ENCODE measurements at regions not wholly inside any gene's neighbourhood (a gene's known extent, or its start where the extent isn't known, plus 50 kb on each side); places are given as distances from the start of the nearest gene placed in this dataset.
A peak's percentile ranks its signal among the peaks of the same experiment; 100 is the strongest.

DNA sequence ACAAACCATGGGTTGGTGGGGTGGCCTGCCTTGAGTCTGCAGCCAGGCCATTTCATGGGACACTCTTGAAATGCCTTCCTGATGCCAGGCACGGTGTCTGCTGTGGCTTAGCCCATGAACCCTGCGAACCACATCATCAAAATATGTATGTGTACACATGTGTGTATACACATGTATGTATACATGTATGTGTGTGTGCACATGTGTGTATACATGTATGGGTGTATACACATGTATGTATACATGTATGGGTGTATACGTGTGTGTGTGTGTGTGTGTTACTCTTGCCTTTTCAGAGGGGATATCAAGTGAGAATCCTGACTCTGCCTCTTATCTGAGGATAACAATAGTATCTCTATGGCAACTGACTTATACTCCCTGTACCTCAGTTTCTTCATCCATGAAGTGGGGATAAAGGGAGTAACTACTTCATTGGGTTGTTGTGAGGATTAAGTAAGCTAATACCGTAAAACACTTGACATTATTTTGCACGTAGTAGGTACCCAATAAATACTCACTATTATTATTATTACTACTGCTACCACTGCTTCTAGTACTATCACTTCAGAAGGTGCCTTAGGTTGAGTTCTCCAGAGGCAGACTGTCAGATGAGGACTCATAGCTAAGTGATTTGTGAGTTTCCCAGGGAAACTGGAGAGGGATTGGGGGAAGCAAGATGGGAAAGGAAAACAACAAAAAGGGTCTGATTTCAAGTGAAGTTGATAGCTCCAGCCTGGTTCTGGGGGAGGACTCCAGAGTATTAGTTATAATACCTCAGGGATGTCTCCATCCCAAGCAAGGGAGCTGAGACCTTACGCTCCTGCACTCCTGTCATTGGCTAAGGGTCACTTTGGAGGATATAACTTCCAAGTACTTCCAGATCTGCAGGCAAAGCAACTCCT is 110.5 kb downstream of the VEGFA start:
- intact Hi-C loops (cut with DNase I) = loop anchor here in 1 of 2 donors (10.0 kb wide), 1 partner anchor 1734 kb away; no protein-coding TSS in a partner anchor

DNA sequence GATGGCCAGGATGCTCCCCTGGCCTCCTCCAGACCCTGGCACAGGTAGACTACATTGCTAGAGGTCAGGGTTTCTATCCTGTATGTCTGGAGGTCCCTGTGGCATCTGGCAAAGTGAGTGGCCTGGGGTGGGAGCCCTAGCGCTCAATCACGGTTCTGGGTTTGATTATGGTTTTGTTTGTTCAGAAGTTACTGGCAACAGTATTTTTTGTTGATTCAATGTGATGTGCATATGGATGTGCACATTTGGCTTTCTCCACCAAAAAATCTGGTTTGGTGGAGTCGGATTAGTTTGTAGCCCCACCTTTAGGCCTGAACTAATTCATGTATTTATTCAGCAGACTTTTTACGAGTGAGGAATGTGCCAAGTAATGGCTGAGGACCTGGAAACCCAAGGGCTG is 109.7 kb downstream of the VEGFA start:
- 89 to 93% (median 92%) methylated on average over 4 of the region's 4 CpGs for WGBS, 3 donors
- no peaks in the 10 kb centered on the region for H3K27me3 ChIP-seq (ENCODE audit: insufficient read depth in 3 of 3, low read length in 2 of 3)
- DNase-seq = no peak
- no peak for ATAC-seq
- no peak overlapping the region for H3K4me3 ChIP-seq
- intact Hi-C loops (cut with DNase I) = loop anchor here in 1 of 2 donors (10.0 kb wide), 1 partner anchor 1735 kb away; no protein-coding TSS in a partner anchor
- TF ChIP-seq, protein P1, sequence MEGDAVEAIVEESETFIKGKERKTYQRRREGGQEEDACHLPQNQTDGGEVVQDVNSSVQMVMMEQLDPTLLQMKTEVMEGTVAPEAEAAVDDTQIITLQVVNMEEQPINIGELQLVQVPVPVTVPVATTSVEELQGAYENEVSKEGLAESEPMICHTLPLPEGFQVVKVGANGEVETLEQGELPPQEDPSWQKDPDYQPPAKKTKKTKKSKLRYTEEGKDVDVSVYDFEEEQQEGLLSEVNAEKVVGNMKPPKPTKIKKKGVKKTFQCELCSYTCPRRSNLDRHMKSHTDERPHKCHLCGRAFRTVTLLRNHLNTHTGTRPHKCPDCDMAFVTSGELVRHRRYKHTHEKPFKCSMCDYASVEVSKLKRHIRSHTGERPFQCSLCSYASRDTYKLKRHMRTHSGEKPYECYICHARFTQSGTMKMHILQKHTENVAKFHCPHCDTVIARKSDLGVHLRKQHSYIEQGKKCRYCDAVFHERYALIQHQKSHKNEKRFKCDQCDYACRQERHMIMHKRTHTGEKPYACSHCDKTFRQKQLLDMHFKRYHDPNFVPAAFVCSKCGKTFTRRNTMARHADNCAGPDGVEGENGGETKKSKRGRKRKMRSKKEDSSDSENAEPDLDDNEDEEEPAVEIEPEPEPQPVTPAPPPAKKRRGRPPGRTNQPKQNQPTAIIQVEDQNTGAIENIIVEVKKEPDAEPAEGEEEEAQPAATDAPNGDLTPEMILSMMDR (IDR thresholded peaks at IDR 0.05) = no peak
- H3K9me3 ChIP-seq = no peaks in the 10 kb centered on the region
- no peak overlapping the region for H3K27ac ChIP-seq
- H3K36me3 ChIP-seq (ENCODE audit: insufficient read depth in 1 of 2, low read depth in 1 of 2) = no peaks in the 10 kb centered on the region
- no peaks in the 10 kb centered on the region for H3K4me1 ChIP-seq

More for the DNA sequence above, 110.5 kb downstream of the VEGFA start:
- Histone ChIP-seq H3K4me1 (no peaks in the 10 kb centered on the region), H3K4me3 (no peak overlapping the region), H3K27me3 (ENCODE audit: insufficient read depth in 3 of 3, low read length in 2 of 3) (no peaks in the 10 kb centered on the region), H3K9me3 (no peaks in the 10 kb centered on the region), H3K27ac (no peak overlapping the region), H3K36me3 (ENCODE audit: insufficient read depth in 1 of 2, low read depth in 1 of 2) (no peaks in the 10 kb centered on the region)
- TF ChIP-seq, protein P1 (IDR thresholded peaks at IDR 0.05) = no peak
- 77 to 87% (median 86%) methylated on average over 6 of the region's 6 CpGs for WGBS, 3 donors
- DNase-seq (no peak), ATAC-seq (no peak)

DNA sequence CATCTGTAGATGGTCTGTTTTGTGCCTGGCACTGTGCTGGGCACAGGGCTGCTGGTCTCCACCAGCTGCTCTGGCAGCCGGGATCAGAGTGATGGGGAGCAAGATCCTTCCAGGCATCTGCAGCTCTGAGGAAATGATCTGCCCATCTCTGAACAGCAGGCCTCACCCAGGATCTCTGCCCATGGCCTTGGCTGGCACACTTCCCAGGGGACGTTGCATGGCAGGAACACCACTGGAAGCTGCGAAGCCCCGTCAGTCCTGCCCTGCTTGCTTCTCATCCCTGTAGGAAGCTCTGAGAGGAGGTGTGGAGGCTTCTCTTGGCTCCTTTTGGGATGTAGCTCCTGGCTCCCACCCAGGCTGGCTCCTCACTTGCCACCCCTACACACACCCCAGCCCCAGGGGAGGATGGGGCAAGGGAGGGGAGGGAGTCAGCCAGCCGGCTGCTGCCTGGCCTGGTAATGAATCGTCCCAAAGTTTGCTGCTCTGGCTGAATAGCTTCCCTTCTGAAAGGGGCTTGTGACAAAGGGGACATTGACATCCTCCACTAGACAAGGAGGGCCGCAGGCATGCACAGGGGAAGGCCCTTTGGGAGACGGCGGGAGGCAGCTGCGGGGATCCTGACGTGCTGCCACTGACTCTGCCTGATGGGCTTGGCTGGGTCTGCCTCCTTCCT is 108.9 kb downstream of the VEGFA start:
- WGBS, 3 donors = 50 to 72% (median 57%) methylated on average over 11 of the region's 11 CpGs
- no peaks in the 10 kb centered on the region for H3K27me3 ChIP-seq (ENCODE audit: insufficient read depth in 3 of 3, low read length in 2 of 3)
- no peaks in the 10 kb centered on the region for H3K36me3 ChIP-seq (ENCODE audit: insufficient read depth in 1 of 2, low read depth in 1 of 2)
- intact Hi-C loops (cut with DNase I) = no loop called here
- H3K27ac ChIP-seq = no peak overlapping the region
- H3K4me3 ChIP-seq = no peak overlapping the region
- DNase-seq = peak in 1 of 2 donors; percentile 5
- no peaks in the 10 kb centered on the region for H3K9me3 ChIP-seq
- ATAC-seq = peak in 2 of 4 donors; percentile 34 to 42
- no peaks in the 10 kb centered on the region for H3K4me1 ChIP-seq
- TF ChIP-seq, protein P1 (IDR thresholded peaks at IDR 0.05) = no peak

DNA sequence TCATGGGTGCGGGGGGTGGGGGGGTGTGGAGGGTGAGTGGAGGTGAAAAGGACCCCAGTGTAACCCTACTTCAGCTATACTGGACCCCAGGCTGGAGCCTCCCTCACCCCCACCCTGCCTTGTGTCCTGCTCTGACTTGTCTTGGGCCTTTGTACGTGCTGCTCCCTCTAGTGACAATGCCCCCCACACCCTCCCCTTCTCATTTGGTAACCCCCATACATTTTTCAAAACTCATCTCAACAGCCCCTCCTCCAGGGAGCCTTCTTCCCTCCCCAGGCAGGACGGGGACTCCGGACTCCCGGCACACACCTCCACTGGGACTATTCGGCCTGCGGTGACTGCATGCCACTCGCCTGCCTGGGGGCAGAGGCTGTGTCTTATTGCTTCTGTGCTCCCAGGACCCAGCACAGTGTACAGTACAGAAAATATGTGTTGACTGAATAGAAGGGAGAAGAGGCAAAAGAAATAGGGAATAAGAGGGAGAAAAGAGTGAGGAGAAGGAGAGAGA is 108.2 kb downstream of the VEGFA start:
- Histone ChIP-seq H3K9me3 (no peaks in the 10 kb centered on the region), H3K36me3 (ENCODE audit: insufficient read depth in 1 of 2, low read depth in 1 of 2) (no peaks in the 10 kb centered on the region), H3K27me3 (ENCODE audit: insufficient read depth in 3 of 3, low read length in 2 of 3) (no peaks in the 10 kb centered on the region), H3K4me1 (no peaks in the 10 kb centered on the region), H3K27ac (no peak overlapping the region), H3K4me3 (no peak overlapping the region)
- ATAC-seq (no peak), DNase-seq (no peak)
- TF ChIP-seq, protein P1 (IDR thresholded peaks at IDR 0.05) = no peak
- WGBS, 3 donors = 87 to 90% (median 89%) methylated on average over 7 to 8 of the region's 8 CpGs
- intact Hi-C loops (cut with DNase I) = no loop called here
